C4-2B (cell line): ENCODE measurements at regions not wholly inside any gene's neighbourhood (a gene's known extent, or its start where the extent isn't known, plus 50 kb on each side); places are given as distances from the start of the nearest gene placed in this dataset.

Experiments used
- ZFX ChIP-seq: fragments of 450-650 bp; IDR thresholded peaks from 2 replicates; pipeline ENCODE4 v1.6.1; 2017
- TF ChIP-seq, protein P1 (sequence below): fragments of 450-650 bp; conservative IDR thresholded peaks from 2 replicates; pipeline ENCODE4 v1.5.1; 2017; ENCODE audit warnings: mild to moderate bottlenecking

DNA sequence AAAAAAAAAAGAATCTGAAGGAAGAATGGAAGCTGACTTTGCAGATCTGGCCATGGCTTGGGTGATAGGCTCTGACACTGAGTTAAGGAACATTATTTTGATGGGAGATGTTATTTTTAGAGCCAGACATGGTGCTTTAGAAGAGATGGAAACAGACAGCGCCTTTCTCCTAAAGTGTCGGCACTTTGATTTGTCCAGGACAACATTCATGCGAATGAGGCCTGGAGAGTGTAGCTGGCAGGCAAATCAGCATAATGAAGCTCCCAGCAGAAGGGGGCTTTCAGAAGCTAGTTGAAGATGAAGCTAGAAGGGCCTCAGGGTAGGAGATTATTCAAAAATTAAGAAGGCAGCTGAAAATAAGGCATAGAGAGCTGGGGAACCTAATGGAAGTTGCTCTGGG lies 397.7 kb downstream of the RWDD3 start:
- TF ChIP-seq, protein P1, sequence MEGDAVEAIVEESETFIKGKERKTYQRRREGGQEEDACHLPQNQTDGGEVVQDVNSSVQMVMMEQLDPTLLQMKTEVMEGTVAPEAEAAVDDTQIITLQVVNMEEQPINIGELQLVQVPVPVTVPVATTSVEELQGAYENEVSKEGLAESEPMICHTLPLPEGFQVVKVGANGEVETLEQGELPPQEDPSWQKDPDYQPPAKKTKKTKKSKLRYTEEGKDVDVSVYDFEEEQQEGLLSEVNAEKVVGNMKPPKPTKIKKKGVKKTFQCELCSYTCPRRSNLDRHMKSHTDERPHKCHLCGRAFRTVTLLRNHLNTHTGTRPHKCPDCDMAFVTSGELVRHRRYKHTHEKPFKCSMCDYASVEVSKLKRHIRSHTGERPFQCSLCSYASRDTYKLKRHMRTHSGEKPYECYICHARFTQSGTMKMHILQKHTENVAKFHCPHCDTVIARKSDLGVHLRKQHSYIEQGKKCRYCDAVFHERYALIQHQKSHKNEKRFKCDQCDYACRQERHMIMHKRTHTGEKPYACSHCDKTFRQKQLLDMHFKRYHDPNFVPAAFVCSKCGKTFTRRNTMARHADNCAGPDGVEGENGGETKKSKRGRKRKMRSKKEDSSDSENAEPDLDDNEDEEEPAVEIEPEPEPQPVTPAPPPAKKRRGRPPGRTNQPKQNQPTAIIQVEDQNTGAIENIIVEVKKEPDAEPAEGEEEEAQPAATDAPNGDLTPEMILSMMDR, result no peak
- no peak for TF ChIP-seq ZFX
